Muscle layer of duodenum (tissue), 2 donors: ENCODE measurements at regions not wholly inside any gene's neighbourhood (a gene's known extent, or its start where the extent isn't known, plus 50 kb on each side); places are given as distances from the start of the nearest gene placed in this dataset.

Source experiments
- H3K27ac ChIP-seq: one replicate; pipeline ENCODE4 v1.7.0; 2013; ENCODE audit warnings: mild to moderate bottlenecking, low read length
- H3K27me3 ChIP-seq: one replicate; pipeline ENCODE4 v1.7.0; 2013; ENCODE audit warnings: low read depth, mild to moderate bottlenecking, control low read depth, low read length
- H3K36me3 ChIP-seq, 2 donors: one replicate each; pipeline ENCODE4 v1.7.0; 2013; ENCODE audit warnings: low read length in 2 of 2, control low read depth in 1 of 2, mild to moderate bottlenecking in 1 of 2; ENCODE audit not compliant: insufficient read depth in 2 of 2, control insufficient read depth in 1 of 2
- H3K4me1 ChIP-seq, 2 donors: one replicate each; pipeline ENCODE4 v1.7.0; 2013; ENCODE audit warnings: low read length in 2 of 2, mild to moderate bottlenecking in 2 of 2, control low read depth in 1 of 2, moderate library complexity in 1 of 2; ENCODE audit not compliant: insufficient read depth in 2 of 2, control insufficient read depth in 1 of 2
- H3K4me3 ChIP-seq, 2 donors: one replicate each; pipeline ENCODE4 v1.7.0; 2013; ENCODE audit warnings: low read length in 2 of 2, low read depth in 1 of 2, mild to moderate bottlenecking in 1 of 2
- H3K9me3 ChIP-seq, 2 donors: one replicate each; pipeline ENCODE4 v1.7.0; 2013; ENCODE audit warnings: low read length in 2 of 2, control low read depth in 1 of 2, mild to moderate bottlenecking in 1 of 2; ENCODE audit not compliant: control insufficient read depth in 1 of 2
- donor health status: healthy.

DNA sequence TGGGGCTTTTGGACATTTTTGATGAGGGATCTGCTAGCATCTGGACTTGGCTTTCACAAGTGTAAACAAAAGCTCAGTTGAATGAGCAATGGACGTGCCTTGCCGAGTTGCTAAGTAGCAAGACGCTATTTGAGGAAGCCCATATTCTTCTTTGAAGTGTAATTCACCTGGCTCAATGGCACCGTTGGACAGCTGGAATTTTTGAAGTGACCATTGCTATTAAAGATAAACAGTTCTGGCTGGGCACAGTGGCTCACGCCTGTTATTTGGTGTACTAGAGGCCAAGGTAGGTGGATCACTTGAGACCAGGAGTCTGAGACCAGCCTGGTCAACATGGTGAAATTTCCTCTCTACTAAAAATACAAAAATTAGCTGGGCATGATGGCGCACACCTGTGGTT, 88.8 kb upstream of the SOX4 start:
- Histone ChIP-seq H3K27ac (no peak overlapping the region), H3K4me3 (no peak overlapping the region), H3K4me1 (peaks cover 0 to 3% of the 10 kb centered on the region in 2 donors), H3K27me3 (no peaks in the 10 kb centered on the region), H3K9me3 (no peaks in the 10 kb centered on the region), H3K36me3 (no peaks in the 10 kb centered on the region)

- Histone ChIP-seq H3K36me3 (no peaks in the 10 kb centered on the region), H3K27ac (no peak overlapping the region), H3K27me3 (no peaks in the 10 kb centered on the region), H3K9me3 (no peaks in the 10 kb centered on the region), H3K4me3 (no peak overlapping the region), H3K4me1 (no peaks in the 10 kb centered on the region)
Measured at GRCh38 chr6:21505574-21505990, 88.0 kb upstream of the SOX4 start.

DNA sequence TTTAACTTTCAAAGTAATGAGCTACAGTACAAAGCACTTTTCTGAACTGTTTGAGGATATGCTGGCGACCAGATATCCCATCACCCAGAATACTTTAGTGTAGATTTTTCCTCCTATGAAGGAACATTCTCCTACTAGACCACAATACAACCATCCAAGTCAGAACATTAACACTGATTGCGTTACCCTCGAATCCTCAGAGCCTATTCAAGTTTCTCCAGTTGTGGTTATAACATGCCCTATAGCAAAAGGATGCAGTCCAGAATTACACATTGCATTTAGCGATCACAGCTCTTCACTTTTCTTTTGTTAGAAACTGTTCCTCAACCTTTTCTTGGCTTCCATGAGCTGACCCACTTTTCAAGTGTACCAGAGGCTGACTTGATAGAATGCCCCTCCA, 87.4 kb upstream of the SOX4 start:
- Histone ChIP-seq H3K4me3 (no peak overlapping the region), H3K4me1 (no peaks in the 10 kb centered on the region), H3K9me3 (no peaks in the 10 kb centered on the region), H3K36me3 (no peaks in the 10 kb centered on the region), H3K27me3 (no peaks in the 10 kb centered on the region), H3K27ac (no peak overlapping the region)

DNA sequence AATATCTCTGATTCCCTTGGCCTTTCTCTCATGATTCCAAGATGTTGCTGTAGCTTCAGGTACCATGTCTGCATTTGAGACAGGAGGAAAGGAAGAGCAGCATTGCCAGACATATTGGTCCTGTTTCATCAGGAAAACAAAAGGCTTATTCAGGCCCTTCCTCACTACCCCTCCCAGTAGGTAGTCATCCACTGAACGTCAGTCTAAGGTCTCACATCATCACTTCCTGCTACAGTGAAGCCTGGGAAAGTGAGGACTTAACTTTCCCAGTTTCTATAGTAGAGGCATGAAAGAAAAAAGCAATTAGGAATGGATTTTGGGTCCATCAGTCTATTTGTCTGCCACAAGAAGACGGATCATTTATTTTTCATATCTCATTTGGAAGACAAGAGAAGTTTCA, 85.7 kb upstream of the SOX4 start:
- Histone ChIP-seq H3K9me3 (no peaks in the 10 kb centered on the region), H3K4me3 (no peak overlapping the region), H3K36me3 (no peaks in the 10 kb centered on the region)

DNA sequence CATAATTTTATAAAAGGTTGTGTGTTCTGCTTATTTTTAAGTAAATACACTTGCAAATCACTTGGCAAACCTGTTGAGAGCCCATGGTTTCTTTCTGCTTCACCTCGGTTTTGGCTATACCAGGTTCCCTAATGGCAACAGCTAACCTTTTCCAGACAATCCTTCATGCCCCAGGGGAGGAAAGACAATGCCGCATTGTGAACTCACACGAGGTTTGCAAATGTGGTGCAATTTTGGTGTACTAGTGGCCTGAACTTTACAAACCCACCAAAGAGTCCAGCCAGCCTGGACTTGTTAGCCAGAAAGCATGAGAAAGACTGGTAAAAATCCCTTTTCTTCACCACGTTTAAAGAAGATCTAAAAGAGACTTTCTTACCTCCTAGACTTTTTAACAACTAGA, 84.8 kb upstream of the SOX4 start:
- no peaks in the 10 kb centered on the region for H3K9me3 ChIP-seq
- H3K27ac ChIP-seq = no peak overlapping the region
- H3K27me3 ChIP-seq = no peaks in the 10 kb centered on the region
- H3K4me3 ChIP-seq = no peak overlapping the region
- H3K4me1 ChIP-seq = no peaks in the 10 kb centered on the region
- no peaks in the 10 kb centered on the region for H3K36me3 ChIP-seq

More for the DNA sequence above, 85.7 kb upstream of the SOX4 start:
- Histone ChIP-seq H3K27ac (no peak overlapping the region), H3K4me1 (no peaks in the 10 kb centered on the region), H3K27me3 (no peaks in the 10 kb centered on the region)

DNA sequence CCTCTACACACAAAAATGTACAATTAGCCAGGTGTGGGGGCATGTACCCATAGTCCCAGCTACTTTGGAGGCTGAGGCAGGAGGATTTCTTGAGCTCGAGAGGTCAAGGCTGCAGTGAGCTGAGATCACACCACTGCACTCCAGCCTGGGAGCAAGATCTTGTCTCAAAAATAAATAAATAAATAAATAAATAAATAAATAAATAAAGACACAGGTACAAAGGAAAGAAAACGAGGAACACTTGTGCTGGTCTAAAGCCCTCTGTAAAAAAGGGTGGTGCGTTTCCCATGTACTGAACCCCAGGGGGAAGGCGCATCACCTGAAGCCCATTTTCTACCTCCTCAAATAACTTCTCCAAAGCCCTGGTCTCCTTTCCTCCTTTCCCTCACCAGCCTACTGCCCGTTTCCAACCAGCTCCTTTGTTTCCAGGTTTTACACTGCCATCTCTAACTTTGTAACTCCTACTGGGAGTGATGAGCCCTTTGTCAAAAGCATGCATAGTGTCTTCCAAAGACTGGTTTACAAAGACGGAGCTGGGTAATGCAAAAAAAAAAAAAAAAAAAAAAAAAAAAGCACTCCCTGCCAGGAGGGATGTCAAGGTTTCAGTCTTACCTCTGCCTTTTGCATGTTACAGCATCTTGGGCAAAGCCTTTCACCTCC, 81.5 kb upstream of the SOX4 start:
- no peaks in the 10 kb centered on the region for H3K9me3 ChIP-seq
- H3K27ac ChIP-seq = no peak overlapping the region
- H3K36me3 ChIP-seq = no peaks in the 10 kb centered on the region
- no peaks in the 10 kb centered on the region for H3K27me3 ChIP-seq
- H3K4me1 ChIP-seq = no peaks in the 10 kb centered on the region
- H3K4me3 ChIP-seq = no peak overlapping the region

- Histone ChIP-seq H3K4me1 (no peaks in the 10 kb centered on the region), H3K36me3 (no peaks in the 10 kb centered on the region), H3K4me3 (no peak overlapping the region), H3K9me3 (no peaks in the 10 kb centered on the region), H3K27ac (no peak overlapping the region), H3K27me3 (no peaks in the 10 kb centered on the region)
Measured at GRCh38 chr6:21514288-21514687, 79.3 kb upstream of the SOX4 start.

- Histone ChIP-seq H3K4me3 (no peak overlapping the region), H3K4me1 (no peaks in the 10 kb centered on the region), H3K27me3 (no peaks in the 10 kb centered on the region), H3K36me3 (no peaks in the 10 kb centered on the region), H3K27ac (no peak overlapping the region), H3K9me3 (no peaks in the 10 kb centered on the region)
Measured at GRCh38 chr6:21518317-21518716, 75.2 kb upstream of the SOX4 start.

DNA sequence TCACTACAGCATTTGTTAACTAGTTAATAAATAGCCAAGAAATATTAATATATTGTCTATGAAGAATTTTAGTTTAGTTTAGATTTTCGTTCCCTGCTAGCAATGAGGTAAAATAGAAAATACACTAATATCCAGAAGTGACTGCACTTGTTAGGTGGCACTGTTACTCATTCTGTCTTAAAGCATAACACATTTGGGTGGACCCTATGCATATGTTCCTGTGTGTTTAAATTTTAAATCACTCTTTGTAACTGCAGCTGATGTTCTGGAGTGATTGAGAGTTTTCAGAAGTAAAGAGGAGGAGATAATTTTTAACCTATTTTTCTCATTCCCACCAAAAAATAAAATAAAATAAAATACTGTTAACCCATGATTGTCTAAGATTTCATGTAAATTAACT, 73.9 kb upstream of the SOX4 start:
- no peaks in the 10 kb centered on the region for H3K27me3 ChIP-seq

GRCh38 chr6:21521276-21521675, 72.3 kb upstream of the SOX4 start:
- Histone ChIP-seq H3K36me3 (no peaks in the 10 kb centered on the region), H3K27me3 (no peaks in the 10 kb centered on the region), H3K27ac (no peak overlapping the region), H3K4me1 (no peaks in the 10 kb centered on the region), H3K9me3 (no peaks in the 10 kb centered on the region), H3K4me3 (no peak overlapping the region)

More for the DNA sequence above, 73.9 kb upstream of the SOX4 start:
- Histone ChIP-seq H3K27ac (no peak overlapping the region), H3K4me3 (no peak overlapping the region), H3K36me3 (no peaks in the 10 kb centered on the region), H3K4me1 (no peaks in the 10 kb centered on the region), H3K9me3 (no peaks in the 10 kb centered on the region)

DNA sequence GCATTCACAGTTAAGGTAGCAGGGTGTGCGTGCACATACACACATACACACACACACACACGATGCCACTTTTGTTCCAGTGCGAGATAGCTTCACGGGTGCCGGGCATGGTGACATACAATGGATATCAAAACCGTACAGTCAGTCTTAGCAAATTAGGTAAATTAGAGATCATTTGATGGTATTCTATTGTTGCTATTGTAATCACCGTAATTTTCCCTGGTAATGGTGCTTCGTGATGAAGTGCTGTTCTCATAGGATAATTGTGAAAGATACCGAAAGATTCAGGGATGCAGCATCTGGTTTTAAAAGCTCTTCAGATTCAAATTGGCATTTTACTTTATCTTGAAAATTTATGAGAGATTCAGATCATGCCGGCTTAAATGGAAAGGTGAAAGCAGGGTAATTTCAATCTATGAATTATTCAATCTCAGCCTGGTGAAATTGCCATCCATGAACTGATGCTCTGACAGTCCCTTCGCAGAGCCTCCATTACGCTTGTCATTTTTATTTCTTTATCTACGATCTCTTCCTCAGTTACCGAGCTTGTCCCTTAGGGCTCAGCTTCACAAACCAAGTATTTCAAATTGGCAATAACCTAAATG, 71.3 kb upstream of the SOX4 start:
- no peaks in the 10 kb centered on the region for H3K9me3 ChIP-seq
- no peaks in the 10 kb centered on the region for H3K4me1 ChIP-seq
- H3K4me3 ChIP-seq = no peak overlapping the region
- H3K27me3 ChIP-seq = no peaks in the 10 kb centered on the region
- H3K27ac ChIP-seq = no peak overlapping the region
- no peaks in the 10 kb centered on the region for H3K36me3 ChIP-seq
